GM18907 (cell line): ENCODE measurements at regions not wholly inside any gene's neighbourhood (a gene's known extent, or its start where the extent isn't known, plus 50 kb on each side); places are given as distances from the start of the nearest gene placed in this dataset.
"Not testable (repeated sequence)": the region's sequence is repeated elsewhere in the genome, so short reads cannot be mapped to it uniquely, and the experiment has no call there.

ENCODE experiments used
- ATAC-seq: cut with Tn5 transposase; IDR thresholded peaks from one replicate; pipeline ENCODE4 v1.9.1; 2021; ENCODE audit warnings: mild to moderate bottlenecking, moderate library complexity; ENCODE audit not compliant: unreplicated experiment

DNA sequence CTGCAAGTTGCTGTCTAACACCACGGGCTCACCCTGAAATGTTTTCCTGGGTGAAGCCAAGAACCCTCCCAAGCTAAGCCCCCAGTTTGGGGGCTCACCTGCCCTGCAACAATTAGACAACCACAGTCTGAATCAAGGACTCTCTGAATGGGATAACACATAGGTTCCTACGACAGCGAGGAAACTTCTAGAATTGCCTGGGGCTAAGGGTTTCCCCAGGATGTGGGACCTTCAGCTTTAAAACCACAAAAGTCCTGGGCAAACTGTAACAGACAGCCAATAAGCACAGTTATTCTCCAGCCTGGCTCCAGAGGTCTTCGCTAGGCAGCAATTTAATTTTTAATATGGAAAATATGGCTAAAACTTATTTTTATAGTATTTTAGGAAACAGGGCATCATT lies 162.6 kb downstream of the PRKX start:
- no peak for ATAC-seq

DNA sequence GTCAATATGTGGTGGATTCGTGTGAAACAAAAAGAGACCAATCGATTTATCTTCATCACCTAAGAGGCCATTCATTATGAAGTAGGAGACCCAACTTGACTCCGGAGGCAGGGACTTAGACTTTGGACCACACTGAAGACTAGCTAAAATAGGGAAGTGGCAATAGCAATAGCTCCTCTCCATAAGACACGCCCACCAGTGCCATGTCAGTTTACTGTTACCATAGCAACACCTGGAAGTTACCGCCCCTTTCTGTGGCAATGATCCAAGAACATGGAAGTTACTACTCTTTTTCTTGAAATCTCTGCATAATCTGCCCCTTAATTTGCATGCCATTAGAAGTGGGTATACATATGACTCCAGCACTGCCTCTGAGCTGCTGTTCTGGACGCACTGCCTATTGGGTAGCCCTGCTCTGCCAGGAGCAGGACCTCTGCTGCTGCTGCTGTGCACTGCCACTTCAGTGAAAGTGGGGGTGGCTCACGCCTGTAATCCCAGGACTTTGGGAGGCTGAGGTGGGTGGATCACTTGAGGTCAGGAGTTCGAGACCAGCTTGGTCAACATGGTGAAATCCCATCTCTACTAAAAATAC lies 163.2 kb downstream of the PRKX start:
- ATAC-seq: no peak

DNA sequence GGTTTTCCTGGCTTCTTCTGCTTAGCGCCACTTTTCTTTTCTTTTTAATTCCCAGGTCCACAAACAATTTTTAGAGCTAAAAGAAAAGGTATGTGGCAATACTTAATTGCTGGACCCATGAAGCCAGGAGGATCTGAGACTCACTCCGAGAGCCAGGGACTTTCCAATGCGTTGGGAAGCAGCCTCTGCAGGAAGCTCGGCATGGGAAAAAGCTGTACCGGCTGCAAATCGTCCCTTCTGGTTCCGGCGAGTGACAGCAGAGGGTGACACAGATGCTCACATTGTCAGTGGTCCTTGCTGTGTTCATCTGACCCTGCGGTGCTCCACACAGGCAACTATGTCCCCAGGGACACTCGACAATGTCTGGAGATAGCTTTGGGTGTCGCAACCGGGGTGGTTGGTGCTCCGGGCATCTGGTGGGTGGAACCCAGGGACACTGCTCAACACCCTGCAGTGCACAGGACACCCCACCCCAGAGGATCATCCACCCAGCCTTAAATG lies 164.0 kb downstream of the PRKX start:
- ATAC-seq: no peak

DNA sequence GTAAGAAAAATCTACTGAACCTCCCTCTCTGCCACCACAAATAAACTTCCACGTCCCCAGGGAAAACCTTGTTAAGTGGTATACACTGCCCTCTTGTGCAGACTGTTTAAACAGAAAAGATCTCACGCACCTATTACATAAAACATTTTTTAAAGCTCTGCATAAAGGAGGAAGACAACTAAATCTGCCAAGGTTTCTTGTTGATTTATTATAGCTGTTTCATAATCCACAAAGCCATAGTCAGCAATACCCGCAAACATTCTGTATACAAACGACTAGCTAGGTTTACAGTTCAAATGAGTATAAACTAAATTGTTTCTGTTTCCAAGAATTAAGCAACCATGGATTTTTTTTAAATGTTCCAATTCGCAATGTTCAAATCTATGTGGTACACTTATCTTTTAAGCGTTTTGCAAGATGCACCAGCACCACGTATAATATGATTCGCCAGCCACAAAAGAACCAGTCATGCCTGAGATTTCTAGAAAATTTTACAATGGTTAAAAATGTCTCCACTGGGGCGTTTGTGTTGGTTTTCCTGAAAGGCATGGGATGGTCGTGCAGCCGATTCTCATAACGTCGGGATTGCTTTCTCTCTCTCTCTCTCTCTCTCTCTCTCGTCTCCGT lies 164.6 kb downstream of the PRKX start:
- no peak for ATAC-seq

DNA sequence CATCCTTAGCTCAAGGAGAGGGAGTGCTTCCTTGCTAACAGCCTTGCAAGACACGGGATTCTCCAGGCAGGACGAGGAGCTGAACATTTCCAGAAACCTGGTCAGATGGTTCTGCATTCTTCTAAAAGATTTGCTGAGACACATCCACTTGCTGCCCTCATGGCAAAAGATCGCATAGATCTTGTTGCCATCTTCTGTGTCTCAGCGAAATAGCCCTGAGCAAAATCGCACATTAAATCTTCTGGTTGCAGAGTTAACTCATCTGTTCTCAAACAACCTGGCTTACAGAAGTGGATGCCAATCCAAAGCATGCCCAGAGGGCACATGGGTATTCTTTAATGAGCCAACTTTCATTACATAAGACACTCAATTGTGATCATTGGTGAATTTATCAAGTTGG lies 167.5 kb downstream of the PRKX start:
- ATAC-seq: no peak

DNA sequence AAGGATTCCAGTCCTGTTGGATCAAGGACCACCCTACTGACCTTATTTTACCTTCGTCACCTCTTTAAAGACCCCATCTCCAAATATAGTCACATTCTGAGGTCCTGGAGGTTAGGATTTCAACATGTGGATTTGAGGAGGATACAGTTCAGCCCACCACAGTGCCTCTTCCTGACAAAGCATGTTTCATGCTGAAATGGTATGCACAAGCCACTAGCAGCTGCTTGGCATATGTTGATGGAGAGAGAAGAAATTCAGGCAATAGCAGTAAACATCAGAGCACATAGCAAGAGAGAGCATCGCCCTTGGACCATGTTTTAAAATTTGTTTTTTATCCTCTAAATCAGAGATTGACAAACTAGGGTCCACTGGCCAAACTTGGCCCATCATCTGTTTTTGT lies 172.1 kb downstream of the PRKX start:
- ATAC-seq: no peak

DNA sequence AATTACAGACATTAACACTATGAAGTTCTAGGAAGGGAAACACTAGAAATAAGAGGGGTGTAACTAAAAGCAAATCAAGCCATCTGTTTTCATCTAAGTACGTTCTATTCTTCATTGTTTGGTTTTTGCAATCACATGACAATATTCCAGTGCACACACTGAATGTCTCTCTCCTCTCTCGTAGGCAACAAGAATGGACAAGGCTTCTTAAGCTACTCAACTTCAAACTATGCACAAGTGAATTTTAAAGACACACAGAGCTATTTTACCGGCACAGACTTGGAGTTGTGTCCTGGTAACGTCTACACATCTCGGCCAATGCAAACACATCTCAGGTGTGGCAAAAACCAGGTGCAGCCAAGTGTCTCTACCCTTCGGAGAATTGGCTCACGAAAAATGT lies 173.3 kb downstream of the PRKX start:
- ATAC-seq: no peak

DNA sequence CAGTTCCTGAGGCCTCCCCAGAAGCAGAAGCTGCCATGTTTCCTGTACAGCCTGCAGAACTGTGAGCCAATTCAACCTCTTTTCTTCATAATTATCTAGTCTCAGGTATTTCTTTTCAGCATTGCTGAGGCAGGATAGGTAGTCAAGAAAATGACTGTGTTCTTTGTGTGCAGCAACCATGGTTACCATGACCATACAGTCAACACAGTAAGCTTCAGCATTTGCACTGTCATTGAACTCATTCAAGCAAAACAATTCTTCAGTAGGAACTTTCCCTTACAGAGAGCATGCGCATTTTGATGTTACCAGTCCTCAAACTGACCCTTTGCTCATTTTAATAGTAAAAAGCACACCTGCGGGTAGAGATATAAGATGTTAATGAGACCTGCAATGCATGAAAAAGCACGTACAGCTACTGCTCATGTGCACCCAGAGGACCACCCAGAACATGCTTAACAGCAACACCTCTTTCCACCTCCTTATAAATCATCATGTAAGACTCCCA lies 180.8 kb downstream of the PRKX start:
- no peak for ATAC-seq

DNA sequence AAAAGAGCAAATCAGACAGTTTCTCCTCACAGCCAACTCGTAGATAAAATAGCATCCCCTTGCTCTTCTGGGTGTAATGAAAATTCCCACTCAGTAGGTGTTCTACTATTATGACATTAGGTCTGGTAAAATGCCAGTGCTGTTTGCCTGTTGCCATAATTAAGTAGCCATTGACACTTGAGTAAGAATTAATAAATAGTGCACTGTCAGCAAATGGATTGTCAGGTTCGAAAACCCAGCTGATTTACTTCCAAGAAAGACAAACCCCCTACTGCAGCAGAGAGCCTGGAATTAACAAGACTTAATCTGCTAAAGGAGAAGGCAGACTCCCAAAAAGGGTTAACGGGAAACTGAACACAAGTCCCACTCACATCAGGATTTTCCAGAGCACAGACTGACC lies 182.0 kb downstream of the PRKX start:
- ATAC-seq: not testable (repeated sequence)

DNA sequence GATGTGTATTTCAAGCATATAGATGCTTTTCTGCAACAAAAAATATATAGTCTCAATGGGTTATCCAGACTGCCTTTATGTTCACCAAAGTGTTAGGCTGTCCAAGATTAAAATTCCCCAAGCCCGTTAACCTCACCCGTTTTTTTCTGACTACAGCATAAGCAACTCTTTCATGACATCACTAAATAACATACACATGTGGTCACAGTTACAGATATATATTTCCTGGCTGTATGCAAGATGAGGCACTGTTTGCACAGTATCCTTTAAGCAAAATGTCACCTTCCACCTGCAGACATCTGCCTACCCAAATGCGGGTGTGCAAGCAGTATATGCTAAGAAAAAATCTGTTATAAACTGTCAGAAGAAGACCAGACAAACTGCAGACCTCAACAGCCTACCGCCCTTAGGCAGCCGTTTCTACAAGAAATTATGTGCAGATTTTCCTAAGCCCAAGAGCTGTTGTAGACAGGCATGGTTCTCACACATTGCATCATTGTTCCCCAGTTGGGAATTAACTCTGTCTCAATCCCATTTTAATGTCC lies 183.1 kb upstream of the MXRA5 start:
- ATAC-seq: no peak

DNA sequence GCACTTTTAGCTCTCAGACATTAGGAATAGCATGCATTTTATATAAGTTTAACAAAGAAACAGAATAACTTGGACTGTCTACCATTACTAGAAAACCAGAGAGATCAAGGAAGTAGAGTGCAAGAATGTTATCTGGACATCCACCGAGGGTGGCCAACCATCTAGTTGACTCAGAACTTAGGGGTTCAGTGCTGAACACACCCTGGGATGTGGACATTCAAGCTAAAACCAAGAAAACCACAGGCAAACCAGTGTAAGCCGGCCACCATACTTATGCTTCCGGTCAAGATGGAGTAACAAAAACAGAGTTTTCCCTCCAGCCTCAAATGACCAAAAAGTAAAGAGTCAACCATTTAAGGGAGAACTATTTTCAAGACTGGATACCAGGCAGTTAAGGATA lies 181.4 kb upstream of the MXRA5 start:
- no peak for ATAC-seq

DNA sequence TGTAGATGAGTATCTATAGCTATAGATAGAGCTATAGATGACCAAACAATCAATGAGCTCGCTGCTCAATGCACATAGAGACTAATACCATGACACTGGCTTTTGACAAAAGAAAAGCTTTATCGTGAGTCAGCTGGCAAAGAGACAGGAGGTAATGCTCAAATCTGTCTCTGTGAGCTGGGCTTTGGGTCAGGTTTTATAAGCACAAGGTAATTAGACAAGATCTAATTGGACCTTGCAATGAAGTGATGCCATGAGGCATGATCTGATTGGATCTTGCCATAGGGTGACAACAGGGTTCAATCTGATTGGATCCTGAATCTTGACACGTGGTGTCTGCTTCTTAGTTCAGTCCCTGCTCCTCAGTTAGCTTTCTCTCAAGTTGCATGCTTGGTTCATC lies 180.7 kb upstream of the MXRA5 start:
- ATAC-seq: no peak

DNA sequence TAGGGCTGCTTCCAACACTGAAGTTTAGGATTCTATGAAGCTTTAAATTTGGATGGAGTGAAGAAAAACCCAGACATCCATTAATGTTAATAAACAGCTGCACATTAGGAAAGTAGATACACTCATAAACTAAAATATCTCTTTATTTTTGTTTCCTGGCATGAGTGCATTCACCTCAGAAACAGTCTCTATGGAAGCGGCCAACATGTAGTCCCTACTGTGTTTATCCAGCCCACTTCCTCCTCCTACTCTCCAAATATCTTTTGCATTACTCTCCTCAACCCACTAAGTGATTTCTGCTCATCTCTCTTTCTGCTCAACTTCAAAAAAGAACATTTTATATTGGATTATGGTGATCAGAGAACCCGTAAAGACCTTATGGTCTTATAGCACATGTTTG lies 180.3 kb upstream of the MXRA5 start:
- ATAC-seq: no peak

DNA sequence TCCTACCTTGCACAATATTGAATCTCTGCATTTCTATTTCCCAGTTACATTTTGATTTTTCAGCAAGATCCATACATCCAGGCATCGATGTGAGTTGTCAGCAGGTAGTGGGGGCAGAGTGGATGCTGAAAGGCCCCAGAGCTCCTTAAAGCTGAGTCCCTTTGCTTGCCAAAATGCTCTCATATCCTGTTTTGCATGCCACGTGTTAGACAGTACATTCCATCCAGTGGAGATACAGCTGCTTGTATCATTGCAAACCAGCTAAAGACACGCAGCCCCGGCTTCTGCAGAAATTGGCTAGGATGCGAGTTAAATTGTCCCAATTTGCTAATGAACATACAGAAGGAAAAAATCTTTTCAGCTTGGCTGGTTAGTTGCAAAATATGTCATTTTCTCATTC lies 179.6 kb upstream of the MXRA5 start:
- ATAC-seq: no peak

DNA sequence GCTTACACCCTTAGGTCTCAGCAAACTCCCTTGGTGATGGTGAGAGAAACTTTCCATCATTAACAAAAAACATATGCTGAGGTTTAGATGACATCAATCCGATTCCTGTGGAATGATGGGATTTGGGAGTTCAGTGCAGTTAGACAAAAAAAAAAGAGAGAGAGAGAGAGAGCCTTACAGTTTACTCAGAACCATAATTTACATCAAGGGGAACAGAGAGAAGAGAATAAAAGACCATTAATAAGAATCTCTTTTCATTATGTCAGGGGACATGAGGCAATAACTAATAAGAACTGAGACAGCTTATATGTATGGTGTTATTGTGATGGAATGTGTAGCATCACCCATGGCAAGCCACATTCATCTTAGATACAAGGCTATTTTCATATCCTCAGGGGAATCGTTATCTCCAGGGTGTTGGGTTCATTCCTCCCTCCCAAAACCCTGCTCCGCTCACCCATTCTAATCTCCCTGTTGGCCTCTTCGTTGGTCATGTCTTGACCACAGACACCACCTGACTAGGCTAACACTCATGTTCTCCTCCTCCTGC lies 175.7 kb upstream of the MXRA5 start:
- ATAC-seq: no peak

DNA sequence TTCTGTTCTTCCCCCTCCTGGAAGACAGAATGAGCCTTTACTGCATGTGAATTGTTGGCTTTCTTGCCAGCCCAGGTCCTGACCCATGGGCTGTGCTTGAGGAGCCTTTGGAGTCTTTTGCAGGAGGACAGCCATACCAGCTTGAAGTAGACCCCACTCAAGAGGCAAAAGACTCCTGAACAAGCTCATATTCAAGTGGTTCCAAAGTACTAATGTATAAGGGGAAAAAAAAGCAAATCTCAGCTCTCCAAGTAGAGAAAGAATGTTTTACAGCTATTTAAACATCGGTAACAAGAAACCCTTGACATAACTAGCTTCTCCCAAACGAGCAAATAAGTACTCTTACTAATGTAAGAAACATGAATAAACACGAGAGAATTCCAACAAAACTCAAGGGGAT lies 174.9 kb upstream of the MXRA5 start:
- ATAC-seq: no peak

DNA sequence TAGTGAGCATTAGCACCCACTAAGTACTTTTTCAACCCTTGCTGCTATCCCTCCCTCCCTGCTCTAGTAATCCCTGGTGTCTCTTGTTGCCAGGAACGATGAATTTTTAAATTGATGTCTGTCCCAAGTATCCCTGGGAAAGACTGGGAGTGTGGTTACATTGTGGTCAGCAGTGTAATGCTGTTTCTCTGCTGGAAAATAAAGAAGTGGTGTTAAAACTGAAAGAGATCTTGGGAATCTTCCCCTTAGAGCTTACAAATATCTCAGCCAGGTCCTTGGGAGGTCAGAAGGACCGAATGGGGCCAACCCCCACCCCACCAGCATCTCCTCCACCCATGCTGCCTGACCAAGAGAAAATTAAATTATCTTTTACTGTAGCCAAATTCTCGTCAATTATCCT lies 174.5 kb upstream of the MXRA5 start:
- ATAC-seq: no peak

DNA sequence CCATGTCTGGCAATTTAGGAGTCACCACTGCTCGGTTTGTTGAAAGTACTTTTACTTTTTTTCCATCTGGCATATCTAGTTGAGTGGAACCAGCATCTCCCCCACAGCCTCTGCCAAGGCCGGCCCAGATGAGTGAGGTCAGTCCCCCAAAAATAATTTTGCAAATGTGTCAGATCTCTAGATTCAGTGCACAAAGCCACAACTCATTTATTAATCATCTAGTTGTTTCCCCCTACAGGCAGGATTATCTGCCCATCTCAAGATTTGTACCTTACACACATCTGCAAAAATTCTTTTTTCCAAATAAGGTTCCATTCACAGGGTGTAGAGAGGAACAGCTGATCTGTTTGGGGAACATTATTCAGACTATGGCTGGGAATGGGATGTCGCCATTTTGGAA lies 174.0 kb upstream of the MXRA5 start:
- no peak for ATAC-seq

DNA sequence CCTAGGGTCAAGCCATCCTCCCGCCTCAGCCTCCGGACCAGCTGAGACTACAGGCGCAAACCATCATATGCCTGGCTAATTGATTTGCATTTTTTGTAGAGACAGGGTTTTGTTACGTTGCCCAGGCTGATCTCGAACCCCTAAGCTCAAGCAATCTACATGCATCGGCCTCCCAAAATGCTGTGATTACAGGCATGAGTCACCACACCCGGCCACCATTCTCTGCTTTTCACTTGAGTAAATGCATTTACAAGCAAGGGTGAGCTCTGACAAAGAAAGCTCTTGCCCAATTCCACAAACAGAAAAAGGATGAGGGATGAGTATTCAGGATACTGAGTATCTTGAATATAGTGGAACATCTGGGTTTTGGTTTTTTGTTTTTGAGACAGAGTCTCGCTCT lies 172.9 kb upstream of the MXRA5 start:
- ATAC-seq: not testable (repeated sequence)

DNA sequence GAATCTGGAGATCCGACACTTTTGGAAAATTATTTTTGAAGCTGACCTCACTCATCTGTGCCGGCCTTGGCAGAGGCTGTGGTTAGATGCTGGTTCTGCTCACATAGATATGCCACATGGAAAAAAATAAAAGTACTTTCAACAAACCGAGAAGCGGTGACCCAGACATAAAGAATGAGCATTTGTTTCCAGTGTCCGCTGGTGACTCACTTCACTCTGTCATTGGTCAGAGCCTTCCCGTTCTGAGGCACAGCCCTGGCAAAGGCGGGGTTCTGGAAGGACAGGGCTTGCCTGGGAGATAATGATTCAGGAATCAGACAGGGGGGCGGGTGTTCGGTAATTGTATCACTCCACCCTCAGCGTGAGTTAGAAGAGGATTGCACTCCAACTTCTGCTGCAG lies 172.4 kb upstream of the MXRA5 start:
- no peak for ATAC-seq

DNA sequence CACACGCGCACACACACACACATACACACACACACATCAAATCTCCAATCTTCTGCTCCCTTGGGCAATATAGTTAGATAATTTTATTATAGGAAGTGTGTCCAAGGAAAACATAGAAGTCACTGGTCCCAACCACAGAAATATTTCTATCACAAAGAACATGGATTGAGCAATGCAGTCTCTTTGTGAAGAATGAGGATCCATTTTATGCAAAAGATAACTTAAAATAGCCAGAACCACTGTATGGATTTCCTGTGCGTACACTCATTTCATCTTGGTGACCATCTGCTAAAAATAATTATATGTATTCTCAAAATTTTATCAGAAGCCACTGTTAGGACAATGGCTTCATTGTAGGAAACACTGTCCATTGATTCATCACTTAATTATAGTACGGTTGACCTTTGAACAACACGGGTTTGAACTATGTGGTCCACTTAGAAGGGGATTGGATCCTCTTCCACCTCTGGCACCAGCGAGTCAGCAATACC lies 169.6 kb upstream of the MXRA5 start:
- no peak for ATAC-seq

DNA sequence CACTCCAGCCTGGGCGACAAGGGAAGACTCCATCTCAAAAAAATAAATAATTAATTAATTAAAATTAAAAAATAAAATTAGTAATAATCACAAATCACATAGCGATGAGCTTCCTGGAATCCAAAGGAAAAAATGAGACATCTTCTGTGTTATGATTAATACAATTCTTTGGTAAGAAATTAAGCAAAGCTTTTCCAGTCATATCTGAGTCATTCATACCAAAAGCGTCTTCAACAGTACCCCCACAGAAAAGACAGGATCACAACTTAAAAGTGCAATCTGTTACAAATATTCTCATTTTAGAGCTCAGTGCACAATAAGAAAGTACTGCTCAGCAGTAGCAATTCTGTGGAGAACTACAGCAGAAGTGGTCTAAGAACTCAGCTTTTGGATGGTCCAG lies 168.5 kb upstream of the MXRA5 start:
- no peak for ATAC-seq
